NCI-H82 treated with DMSO at 0.1 percent for 48 hours (cell line): ENCODE measurements at regions not wholly inside any gene's neighbourhood (a gene's known extent, or its start where the extent isn't known, plus 50 kb on each side); places are given as distances from the start of the nearest gene placed in this dataset.
"Not testable (repeated sequence)": the region's sequence is repeated elsewhere in the genome, so short reads cannot be mapped to it uniquely, and the experiment has no call there.

ENCODE experiments used
- DNase-seq: peaks from one replicate; lab custom pipeline; 2025; ENCODE audit not compliant: unreplicated experiment; lab: John Stamatoyannopoulos, UW

DNA sequence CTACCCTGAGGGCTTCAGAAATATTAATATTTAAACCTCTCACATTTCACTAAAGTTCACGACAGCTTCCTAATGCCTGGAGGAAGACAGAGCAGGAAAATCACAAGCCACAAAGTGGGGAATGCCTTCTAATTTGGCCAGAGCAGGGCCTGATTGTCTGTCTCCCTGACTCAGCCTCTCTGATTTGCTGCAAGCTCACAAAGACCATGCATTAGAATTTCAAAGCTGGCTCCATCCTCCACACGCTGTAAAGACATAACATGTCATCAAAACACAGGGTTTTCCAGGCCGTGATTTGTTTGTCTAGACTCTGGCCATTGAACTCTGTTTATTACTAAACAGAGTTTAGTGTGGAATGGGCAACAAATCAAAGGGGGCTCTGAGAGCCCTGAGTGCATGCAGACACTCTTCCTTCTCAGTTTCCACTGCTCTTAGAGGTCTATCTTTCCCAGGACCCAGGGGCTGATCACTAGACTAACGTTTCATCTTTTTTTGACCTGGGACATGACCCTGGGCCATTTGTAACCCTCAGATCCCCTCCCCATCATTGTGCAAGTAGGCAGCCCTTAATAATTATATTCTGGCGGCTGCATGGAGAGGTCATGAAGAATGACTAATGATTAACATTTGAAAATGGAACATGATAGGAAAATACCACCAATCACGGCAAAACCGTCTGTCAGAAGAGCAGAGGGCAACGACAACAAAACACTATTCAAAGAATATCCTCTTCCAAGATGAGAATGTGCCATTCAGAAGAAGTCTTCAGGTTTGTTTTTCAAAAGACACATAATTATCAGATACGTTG is 140.2 kb downstream of the ENC1 start:
- DNase-seq, result no peak

DNA sequence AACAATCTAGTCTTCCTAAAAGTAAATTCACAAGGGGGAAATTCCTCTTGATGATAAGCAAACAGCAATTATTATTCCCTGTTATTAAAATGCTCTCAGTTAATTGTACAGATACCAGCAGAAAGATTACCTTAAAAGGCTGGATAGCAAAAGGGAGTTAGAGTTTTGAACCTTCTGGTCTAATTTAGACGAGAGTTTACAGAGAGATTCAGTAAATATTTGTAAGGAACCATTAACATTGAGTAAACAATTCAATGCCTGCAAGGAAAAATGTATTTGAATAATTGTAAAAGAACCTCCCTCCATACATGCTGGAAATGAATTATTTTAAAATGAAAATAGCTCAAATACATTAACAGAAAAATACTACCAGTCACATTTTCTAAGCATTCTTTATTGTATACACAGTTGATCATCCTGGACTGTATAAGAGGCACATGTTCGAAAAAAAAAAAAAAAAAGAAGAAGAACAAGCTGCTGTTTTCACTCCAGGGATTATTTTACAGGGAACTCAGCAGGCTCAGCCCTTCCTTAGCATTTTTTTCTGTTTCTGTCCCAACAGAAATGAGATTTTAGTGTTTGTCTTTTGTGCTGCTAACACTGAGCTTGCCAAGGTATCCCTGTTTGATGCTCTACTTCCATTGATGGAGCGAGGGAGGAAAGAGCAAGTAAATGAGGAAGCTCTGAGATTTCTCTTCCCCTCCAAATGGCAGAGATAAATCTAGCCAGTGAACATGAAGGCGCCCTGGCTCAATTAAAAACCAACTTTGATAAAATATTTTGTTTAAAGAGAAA is 141.1 kb downstream of the ENC1 start:
- no peak for DNase-seq

DNA sequence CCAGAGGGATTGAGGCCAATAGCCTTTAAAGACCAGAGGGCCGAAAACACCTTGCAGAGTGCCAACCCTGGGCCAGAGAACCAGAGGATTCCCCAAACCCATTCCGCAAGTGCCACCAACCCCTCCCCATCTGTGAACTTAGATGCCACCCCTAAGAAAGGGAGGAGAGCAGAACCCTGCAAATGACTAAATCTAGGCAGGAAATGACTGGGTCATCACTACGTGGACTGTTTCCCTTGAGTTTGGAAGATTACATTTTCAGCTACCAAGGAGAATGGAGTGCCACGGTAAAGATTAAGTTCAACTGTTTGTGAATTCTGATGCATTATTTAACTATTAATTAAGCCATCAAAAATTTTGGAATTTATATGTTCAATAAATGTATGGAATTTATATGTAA is 142.8 kb downstream of the ENC1 start:
- no peak for DNase-seq

DNA sequence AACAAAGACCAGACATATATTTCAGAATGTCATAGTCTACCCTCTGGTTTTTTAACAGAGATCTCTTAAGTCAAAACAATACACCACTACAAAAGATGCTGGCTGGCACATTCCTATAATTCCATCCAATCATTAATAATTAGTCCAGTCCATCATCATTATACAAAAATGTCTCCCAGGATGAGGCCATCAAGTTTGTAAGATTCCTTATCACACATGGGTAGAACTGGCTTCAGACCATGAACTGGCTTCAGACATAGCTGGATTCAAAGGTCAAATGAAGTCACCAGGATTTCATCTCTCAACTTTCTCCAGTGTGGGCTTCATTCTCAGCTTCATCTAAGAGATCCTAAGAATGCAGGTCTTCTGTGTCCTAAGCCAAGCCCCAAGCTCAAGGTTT is 147.1 kb downstream of the ENC1 start:
- no peak for DNase-seq

DNA sequence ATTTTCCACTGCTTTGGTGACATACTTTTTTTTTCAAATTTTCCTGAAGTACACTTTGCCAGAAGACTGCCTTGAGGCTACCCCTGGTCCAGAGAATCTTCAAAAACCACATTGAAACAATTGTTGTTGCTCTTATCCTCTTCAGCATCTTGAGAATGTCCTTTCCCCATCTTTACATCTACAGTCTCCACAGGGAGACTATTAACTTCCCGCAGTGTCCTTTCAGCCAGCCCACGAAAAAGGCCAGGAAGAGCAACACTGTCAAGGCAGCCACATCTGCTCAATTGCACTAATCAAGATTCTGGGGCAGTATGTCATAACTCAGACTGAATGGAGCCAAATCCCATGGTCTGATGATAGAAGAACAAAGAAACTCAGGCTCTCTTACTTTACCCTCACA is 148.3 kb downstream of the ENC1 start:
- DNase-seq, result no peak

GRCh38 chr5:74491586-74491985 is 148.9 kb downstream of the ENC1 start:
- no peak for DNase-seq

DNA sequence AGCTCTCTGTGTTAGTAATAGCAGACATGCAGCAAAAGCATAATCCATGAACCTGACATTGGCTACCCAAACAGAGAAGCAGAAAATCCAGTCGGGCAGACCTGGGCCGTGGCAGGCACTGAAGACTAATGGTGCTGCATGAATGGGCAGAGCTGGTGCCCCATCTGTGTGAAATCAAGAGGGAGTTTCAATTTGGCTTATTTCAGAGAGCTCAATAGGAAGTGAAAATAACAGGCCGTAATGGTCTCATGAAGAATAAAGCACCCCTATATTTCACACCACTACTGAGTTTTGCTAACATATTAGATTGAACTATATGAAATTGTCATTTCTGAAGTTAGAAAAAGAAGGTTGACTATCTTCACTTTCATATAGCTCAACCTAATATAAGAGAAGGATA is 149.7 kb downstream of the ENC1 start:
- no peak for DNase-seq

- no peak for DNase-seq
These were observed 157.5 kb downstream of the ENC1 start for GRCh38 chr5:74482990-74483389.

GRCh38 chr5:74482523-74482922 is 158.0 kb downstream of the ENC1 start:
- DNase-seq, result no peak

DNA sequence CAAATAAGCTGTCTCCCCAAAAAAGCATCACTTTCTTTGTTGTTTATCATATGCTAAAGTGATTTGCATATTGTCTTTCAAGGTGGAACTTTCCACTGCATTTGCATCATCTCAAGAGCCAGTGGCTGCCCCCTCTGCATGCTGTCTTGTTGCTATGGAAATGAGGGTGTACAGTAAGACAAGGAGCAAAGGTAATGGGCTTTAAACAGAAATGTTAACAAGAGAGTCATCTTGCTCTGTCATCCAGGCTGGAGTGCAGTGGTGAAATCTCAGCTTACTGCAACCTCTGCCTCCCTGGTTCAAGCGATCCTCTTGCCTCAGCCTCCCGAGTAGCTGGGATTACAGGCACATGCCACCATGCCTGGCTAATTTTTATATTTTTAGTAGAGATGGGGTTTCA is 159.2 kb downstream of the ENC1 start:
- not testable (repeated sequence) for DNase-seq

DNA sequence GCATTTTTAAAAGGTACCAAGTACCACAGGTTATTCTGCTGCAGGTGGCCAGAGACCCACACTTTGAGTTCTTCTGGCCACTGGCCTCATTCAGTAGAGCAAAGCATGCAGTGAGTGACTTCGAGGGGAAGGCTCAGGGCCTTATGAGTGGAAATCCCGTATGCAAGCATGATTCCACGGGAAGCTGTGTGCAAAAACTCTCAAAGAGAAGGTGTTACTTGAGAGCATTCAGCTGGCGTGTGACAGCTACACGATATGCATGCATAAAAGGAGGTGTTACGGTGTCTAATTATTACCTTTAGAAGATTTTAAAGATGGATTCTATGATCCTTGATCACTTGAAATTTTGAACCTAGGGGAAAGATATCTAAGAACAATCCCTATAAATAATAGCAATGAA is 160.3 kb downstream of the ENC1 start:
- DNase-seq, result no peak

GRCh38 chr5:74478328-74478727 is 162.2 kb downstream of the ENC1 start:
- no peak for DNase-seq

GRCh38 chr5:74477761-74478160 is 162.8 kb downstream of the ENC1 start:
- DNase-seq, result peak; percentile 40

- no peak for DNase-seq
These were observed 163.6 kb downstream of the ENC1 start for GRCh38 chr5:74476819-74477453.

GRCh38 chr5:74476046-74476818 is 164.3 kb downstream of the ENC1 start:
- no peak for DNase-seq

GRCh38 chr5:74471875-74472274 is 168.7 kb downstream of the ENC1 start:
- no peak for DNase-seq

DNA sequence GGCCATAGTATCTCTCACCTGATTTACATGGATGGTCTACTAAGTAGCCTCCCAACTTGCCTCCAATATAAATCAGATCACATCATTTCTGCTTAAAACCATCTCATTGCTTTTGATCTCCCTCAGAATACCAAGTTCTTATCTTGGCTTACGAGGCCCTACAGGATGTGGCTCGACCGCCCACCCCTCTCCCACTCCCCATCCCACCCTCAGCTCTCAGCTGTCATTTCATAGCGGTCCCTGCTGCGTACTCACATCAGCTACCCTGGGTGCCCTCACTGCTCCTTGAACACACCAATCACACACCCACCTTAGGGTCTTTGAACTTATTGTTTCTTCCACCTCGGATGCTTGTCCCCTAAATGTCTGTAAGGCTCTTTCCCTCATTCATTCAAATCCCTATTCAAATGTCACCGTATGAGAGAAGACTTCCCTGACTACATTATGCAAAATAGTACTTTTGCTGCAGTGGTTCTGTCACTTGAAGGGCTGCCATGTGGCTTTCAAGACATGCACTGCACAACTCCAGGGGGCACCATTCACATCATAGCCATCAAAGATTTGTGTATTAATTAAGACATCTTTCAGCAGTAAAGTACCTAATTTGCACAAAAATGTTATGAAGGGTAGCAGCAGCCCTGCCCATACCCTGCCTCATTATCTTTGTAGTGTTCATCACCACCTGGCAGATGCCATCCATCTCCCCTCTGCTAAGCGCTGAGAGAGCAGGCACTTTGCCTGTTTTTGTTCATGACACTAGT is 171.1 kb downstream of the ENC1 start:
- no peak for DNase-seq

- no peak for DNase-seq
These were observed 172.1 kb downstream of the ENC1 start for GRCh38 chr5:74468421-74468820.

GRCh38 chr5:74465724-74466123 is 174.8 kb downstream of the ENC1 start:
- DNase-seq, result no peak

GRCh38 chr5:74464512-74465209 is 175.9 kb downstream of the ENC1 start:
- no peak for DNase-seq
